Progenitor cell of endocrine pancreas (in vitro differentiated cells): ENCODE measurements at regions not wholly inside any gene's neighbourhood (a gene's known extent, or its start where the extent isn't known, plus 50 kb on each side); places are given as distances from the start of the nearest gene placed in this dataset.
"Not testable (repeated sequence)": the region's sequence is repeated elsewhere in the genome, so short reads cannot be mapped to it uniquely, and the experiment has no call there.

ENCODE experiments used
- DNase-seq: peaks from one replicate; pipeline ENCODE4 v3.0.0; 2021; ENCODE audit warnings: low spot score; ENCODE audit not compliant: unreplicated experiment
- H3K27ac Mint-ChIP-seq: 2 replicates; pipeline ENCODE4 v1.8.0; 2021; ENCODE audit warnings: mild to moderate bottlenecking, moderate library complexity, mixed read lengths
- H3K27me3 Mint-ChIP-seq: 2 replicates; pipeline ENCODE4 v1.8.0; 2021; ENCODE audit warnings: mixed read lengths
- H3K36me3 Mint-ChIP-seq: 2 replicates; pipeline ENCODE4 v1.8.0; 2022; ENCODE audit warnings: mixed read lengths; ENCODE audit not compliant: insufficient read depth
- H3K4me1 Mint-ChIP-seq: 2 replicates; pipeline ENCODE4 v1.8.0; 2021; ENCODE audit warnings: low read depth, mixed read lengths
- H3K4me3 Mint-ChIP-seq: 2 replicates; pipeline ENCODE4 v1.8.0; 2021; ENCODE audit warnings: low read depth, mild to moderate bottlenecking, moderate library complexity, mixed read lengths
- H3K9me3 Mint-ChIP-seq: 2 replicates; pipeline ENCODE4 v1.8.0; 2021; ENCODE audit warnings: low read depth, mixed read lengths
- CTCF ChIP-seq: fragments of 200-600 bp; sonication (generic); IDR thresholded peaks from one replicate; pipeline ENCODE4 v1.5.0; 2021; ENCODE audit warnings: antibody characterized with exemption, mild to moderate bottlenecking; ENCODE audit not compliant: unreplicated experiment

- Mint-ChIP-seq H3K27ac (no peak overlapping the region), H3K9me3 (no peaks in the 10 kb centered on the region), H3K4me3 (no peak overlapping the region), H3K36me3 (no peaks in the 10 kb centered on the region), H3K27me3 (peaks cover 44% of the 10 kb centered on the region), H3K4me1 (peaks cover 2% of the 10 kb centered on the region)
- TF ChIP-seq CTCF, result no peak
- no peak for DNase-seq
Observed at GRCh38 chr1:38488162-38488898, 371.2 kb downstream of the RRAGC start.

- H3K27me3 Mint-ChIP-seq, result peaks cover 48% of the 10 kb centered on the region
Observed at GRCh38 chr1:38487396-38487795, 372.2 kb downstream of the RRAGC start.

GRCh38 chr1:38486085-38486484 is 373.5 kb downstream of the RRAGC start:
- Mint-ChIP-seq H3K4me3 (no peak overlapping the region), H3K27ac (no peak overlapping the region), H3K4me1 (peaks cover 2% of the 10 kb centered on the region), H3K27me3 (peaks cover 55% of the 10 kb centered on the region), H3K36me3 (no peaks in the 10 kb centered on the region), H3K9me3 (no peaks in the 10 kb centered on the region)
- DNase-seq, result no peak
- TF ChIP-seq CTCF, result no peak

More at GRCh38 chr1:38487396-38487795, 372.2 kb downstream of the RRAGC start:
- Mint-ChIP-seq H3K27ac (no peak overlapping the region), H3K4me3 (no peak overlapping the region), H3K36me3 (no peaks in the 10 kb centered on the region), H3K9me3 (no peaks in the 10 kb centered on the region), H3K4me1 (peaks cover 2% of the 10 kb centered on the region)
- DNase-seq, result no peak
- TF ChIP-seq CTCF, result no peak

GRCh38 chr1:38481871-38482826 is 377.4 kb downstream of the RRAGC start:
- H3K27me3 Mint-ChIP-seq, result peaks cover 47% of the 10 kb centered on the region
- no peak for DNase-seq
- no peak overlapping the region for H3K27ac Mint-ChIP-seq
- peaks cover 1% of the 10 kb centered on the region for H3K36me3 Mint-ChIP-seq
- H3K4me3 Mint-ChIP-seq, result no peak overlapping the region
- peaks cover 5% of the 10 kb centered on the region for H3K4me1 Mint-ChIP-seq
- peaks cover 6% of the 10 kb centered on the region for H3K9me3 Mint-ChIP-seq
- no peak for TF ChIP-seq CTCF

GRCh38 chr1:38479662-38480061 is 379.9 kb downstream of the RRAGC start:
- H3K4me3 Mint-ChIP-seq, H3K27ac Mint-ChIP-seq, H3K9me3 Mint-ChIP-seq, H3K36me3 Mint-ChIP-seq, DNase-seq: not testable (repeated sequence)
- H3K4me1 Mint-ChIP-seq, result peaks cover 20% of the 10 kb centered on the region
- peaks cover 36% of the 10 kb centered on the region for H3K27me3 Mint-ChIP-seq
